HG03469 (cell line): ENCODE measurements at regions not wholly inside any gene's neighbourhood (a gene's known extent, or its start where the extent isn't known, plus 50 kb on each side); places are given as distances from the start of the nearest gene placed in this dataset.
"Not testable (repeated sequence)": the region's sequence is repeated elsewhere in the genome, so short reads cannot be mapped to it uniquely, and the experiment has no call there.

Experiments
- ATAC-seq: cut with Tn5 transposase; IDR thresholded peaks from one replicate; pipeline ENCODE4 v1.9.1; 2021; ENCODE audit warnings: mild to moderate bottlenecking, moderate library complexity, moderate number of reproducible peaks; ENCODE audit not compliant: unreplicated experiment

- no peak for ATAC-seq
These were observed 516.4 kb downstream of the ETNK1 start for GRCh38 chr12:23141335-23141734.

- ATAC-seq = not testable (repeated sequence)
These were observed 521.1 kb downstream of the ETNK1 start for GRCh38 chr12:23146070-23146469.

GRCh38 chr12:23168459-23168858 is 543.5 kb downstream of the ETNK1 start:
- ATAC-seq = no peak

- no peak for ATAC-seq
These were observed 544.2 kb downstream of the ETNK1 start for GRCh38 chr12:23169012-23169695.

GRCh38 chr12:23169696-23170013 is 544.7 kb downstream of the ETNK1 start:
- ATAC-seq = no peak

- no peak for ATAC-seq
These were observed 549.9 kb downstream of the ETNK1 start for GRCh38 chr12:23174917-23175316.

- no peak for ATAC-seq
These were observed 560.4 kb downstream of the ETNK1 start for GRCh38 chr12:23185346-23185745.

GRCh38 chr12:23186950-23187349 is 562.0 kb downstream of the ETNK1 start:
- no peak for ATAC-seq

GRCh38 chr12:23193552-23193951 is 568.6 kb downstream of the ETNK1 start:
- no peak for ATAC-seq

- no peak for ATAC-seq
These were observed 572.3 kb downstream of the ETNK1 start for GRCh38 chr12:23197266-23197665.

- ATAC-seq = no peak
These were observed 577.8 kb downstream of the ETNK1 start for GRCh38 chr12:23202728-23203127.

- peak; percentile 96 for ATAC-seq
These were observed 580.2 kb downstream of the ETNK1 start for GRCh38 chr12:23204933-23205778.

- ATAC-seq = no peak
These were observed 584.8 kb downstream of the ETNK1 start for GRCh38 chr12:23209793-23210192.

GRCh38 chr12:23210573-23210972 is 585.6 kb downstream of the ETNK1 start:
- no peak for ATAC-seq

- ATAC-seq = no peak
These were observed 586.7 kb downstream of the ETNK1 start for GRCh38 chr12:23211384-23212320.

- no peak for ATAC-seq
These were observed 592.2 kb downstream of the ETNK1 start for GRCh38 chr12:23217158-23217557.

GRCh38 chr12:23217667-23218066 is 592.7 kb downstream of the ETNK1 start:
- no peak for ATAC-seq

- ATAC-seq = no peak
These were observed 596.1 kb downstream of the ETNK1 start for GRCh38 chr12:23221066-23221465.

GRCh38 chr12:23221926-23222325 is 597.0 kb downstream of the ETNK1 start:
- ATAC-seq = no peak

GRCh38 chr12:23222801-23223200 is 597.8 kb downstream of the ETNK1 start:
- no peak for ATAC-seq

GRCh38 chr12:23228101-23228500 is 603.1 kb downstream of the ETNK1 start:
- ATAC-seq = no peak
